Transverse colon (tissue), 4 donors: ENCODE measurements at regions not wholly inside any gene's neighbourhood (a gene's known extent, or its start where the extent isn't known, plus 50 kb on each side); places are given as distances from the start of the nearest gene placed in this dataset.

Experiments used
- DNase-seq: peaks from one replicate; pipeline ENCODE4 v3.0.0-alpha.2; 2019
- H3K27ac ChIP-seq, 4 donors: fragments of 200-600 bp; sonication (generic); 2 replicates each; pipeline ENCODE4 v1.5.1; 2016 to 2018; ENCODE audit warnings: inconsistent platforms in 4 of 4
- H3K27me3 ChIP-seq: fragments of 200-600 bp; sonication (generic); 2 replicates; pipeline ENCODE4 v1.5.1; 2017; ENCODE audit warnings: inconsistent platforms
- H3K36me3 ChIP-seq, 4 donors: fragments of 200-600 bp; sonication (generic); 2 replicates each; pipeline ENCODE4 v1.5.1; 2017 to 2019; ENCODE audit warnings: inconsistent platforms in 4 of 4
- H3K4me1 ChIP-seq, 4 donors: fragments of 200-600 bp; sonication (generic); 2 replicates each; pipeline ENCODE4 v1.5.1; 2017 to 2020; ENCODE audit warnings: inconsistent platforms in 4 of 4
- H3K4me3 ChIP-seq, 4 donors: fragments of 200-600 bp; sonication (generic); 1 replicate in 1 of 4; 2 replicates in 3 of 4; pipeline versions ENCODE4 v1.5.1 to v1.6.1; 2017 to 2019; ENCODE audit warnings: inconsistent platforms in 4 of 4
- H3K9me3 ChIP-seq, 2 donors: fragments of 200-600 bp; sonication (generic); 2 replicates each; pipeline ENCODE4 v1.5.1; 2017 to 2019; ENCODE audit warnings: inconsistent platforms in 2 of 2
- EP300 ChIP-seq: sonication (generic); formaldehyde crosslinking; IDR thresholded peaks from one replicate; pipeline ENCODE4 v1.6.1; 2017; ENCODE audit warnings: antibody characterized with exemption, low read depth
- POLR2A ChIP-seq: fragments of 450-650 bp; IDR thresholded peaks from one replicate; pipeline ENCODE4 v1.6.1; 2016; ENCODE audit warnings: antibody characterized with exemption, mild to moderate bottlenecking, moderate library complexity
- POLR2AphosphoS5 ChIP-seq, 3 donors: sonication (generic); formaldehyde crosslinking; IDR thresholded peaks; one replicate each; pipeline ENCODE4 v1.6.1; 2016; ENCODE audit warnings: antibody characterized with exemption in 3 of 3
- WGBS, 2 donors: methylation state at CpG; one replicate each; pipeline ENCODE4 v1.1.5; 2018; ENCODE audit warnings: low coverage in 1 of 2; 5-methylcytosine and 5-hydroxymethylcytosine counted together
- in situ Hi-C, 4 donors: fragments of 200-750 bp; cut with MboI; loops; one replicate each; pipeline versions ENCODE4 v1.15.0 to v1.15.1; 2017; ENCODE audit warnings: low sequenced_read_pairs in 3 of 4, low pct_ligation_motif_present in 1 of 4, low pct_unique_long_range_greater_than_20kb in 1 of 4
- intact Hi-C: fragments of 100-400 bp; cut with DNase I; formaldehyde crosslinking; loops from one replicate; pipeline ENCODE4 v1.15.1; 2023; ENCODE audit warnings: low total_unique reads
- TF ChIP-seq, protein P1 (sequence below), 5 experiments: fragments of 200-600 bp in 3 of 5; fragments of 450-650 bp in 2 of 5; sonication (generic) in 3 of 5; IDR thresholded peaks; 1 replicate in 2 of 5; 2 replicates in 3 of 5; pipeline ENCODE4 v1.5.1; 2016 to 2017; ENCODE audit warnings: antibody characterized with exemption in 5 of 5, inconsistent platforms in 3 of 5, mild to moderate bottlenecking in 2 of 5, moderate library complexity in 1 of 5

DNA sequence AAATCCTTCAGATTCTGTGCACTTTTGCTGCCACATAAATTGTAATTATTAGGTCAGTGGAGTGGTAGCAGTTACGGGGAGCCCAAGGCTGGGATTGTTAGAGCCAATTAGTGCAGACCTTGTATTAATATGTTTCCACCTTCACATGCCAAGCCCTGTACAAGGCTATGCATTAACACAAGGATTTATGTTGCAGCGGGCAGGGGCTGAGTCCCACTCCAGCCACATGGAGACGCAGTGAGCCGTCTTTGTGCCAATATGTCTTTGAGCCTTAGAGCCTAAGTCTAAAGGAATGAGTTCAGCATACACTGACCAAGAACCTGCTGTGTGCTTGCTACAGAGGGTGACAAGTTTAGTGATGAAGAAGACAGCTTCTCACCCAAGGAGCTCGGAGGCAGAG lies 238.2 kb downstream of the TSN start:
- TF ChIP-seq POLR2A (no peak), POLR2AphosphoS5 (IDR thresholded peaks at IDR 0.05) (no peak), EP300 (no peak)
- TF ChIP-seq, protein P1, sequence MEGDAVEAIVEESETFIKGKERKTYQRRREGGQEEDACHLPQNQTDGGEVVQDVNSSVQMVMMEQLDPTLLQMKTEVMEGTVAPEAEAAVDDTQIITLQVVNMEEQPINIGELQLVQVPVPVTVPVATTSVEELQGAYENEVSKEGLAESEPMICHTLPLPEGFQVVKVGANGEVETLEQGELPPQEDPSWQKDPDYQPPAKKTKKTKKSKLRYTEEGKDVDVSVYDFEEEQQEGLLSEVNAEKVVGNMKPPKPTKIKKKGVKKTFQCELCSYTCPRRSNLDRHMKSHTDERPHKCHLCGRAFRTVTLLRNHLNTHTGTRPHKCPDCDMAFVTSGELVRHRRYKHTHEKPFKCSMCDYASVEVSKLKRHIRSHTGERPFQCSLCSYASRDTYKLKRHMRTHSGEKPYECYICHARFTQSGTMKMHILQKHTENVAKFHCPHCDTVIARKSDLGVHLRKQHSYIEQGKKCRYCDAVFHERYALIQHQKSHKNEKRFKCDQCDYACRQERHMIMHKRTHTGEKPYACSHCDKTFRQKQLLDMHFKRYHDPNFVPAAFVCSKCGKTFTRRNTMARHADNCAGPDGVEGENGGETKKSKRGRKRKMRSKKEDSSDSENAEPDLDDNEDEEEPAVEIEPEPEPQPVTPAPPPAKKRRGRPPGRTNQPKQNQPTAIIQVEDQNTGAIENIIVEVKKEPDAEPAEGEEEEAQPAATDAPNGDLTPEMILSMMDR (IDR thresholded peaks at IDR 0.05): no peak
- no peaks in the 10 kb centered on the region for H3K4me1 ChIP-seq
- H3K4me3 ChIP-seq: no peak overlapping the region
- H3K36me3 ChIP-seq: no peaks in the 10 kb centered on the region
- 82% methylated on average over 5 of the region's 5 CpGs; no CpG with 5 or more reads in 1 of the 2 donors for WGBS, 2 donors
- intact Hi-C loops: no loop called here
- in situ Hi-C loops: loop anchor here in 1 of 4 donors (25.0 kb wide), 1 partner anchor 1994 kb away; no protein-coding TSS in a partner anchor
- no peak for DNase-seq
- no peaks in the 10 kb centered on the region for H3K9me3 ChIP-seq
- H3K27me3 ChIP-seq: no peaks in the 10 kb centered on the region
- H3K27ac ChIP-seq: no peak overlapping the region

DNA sequence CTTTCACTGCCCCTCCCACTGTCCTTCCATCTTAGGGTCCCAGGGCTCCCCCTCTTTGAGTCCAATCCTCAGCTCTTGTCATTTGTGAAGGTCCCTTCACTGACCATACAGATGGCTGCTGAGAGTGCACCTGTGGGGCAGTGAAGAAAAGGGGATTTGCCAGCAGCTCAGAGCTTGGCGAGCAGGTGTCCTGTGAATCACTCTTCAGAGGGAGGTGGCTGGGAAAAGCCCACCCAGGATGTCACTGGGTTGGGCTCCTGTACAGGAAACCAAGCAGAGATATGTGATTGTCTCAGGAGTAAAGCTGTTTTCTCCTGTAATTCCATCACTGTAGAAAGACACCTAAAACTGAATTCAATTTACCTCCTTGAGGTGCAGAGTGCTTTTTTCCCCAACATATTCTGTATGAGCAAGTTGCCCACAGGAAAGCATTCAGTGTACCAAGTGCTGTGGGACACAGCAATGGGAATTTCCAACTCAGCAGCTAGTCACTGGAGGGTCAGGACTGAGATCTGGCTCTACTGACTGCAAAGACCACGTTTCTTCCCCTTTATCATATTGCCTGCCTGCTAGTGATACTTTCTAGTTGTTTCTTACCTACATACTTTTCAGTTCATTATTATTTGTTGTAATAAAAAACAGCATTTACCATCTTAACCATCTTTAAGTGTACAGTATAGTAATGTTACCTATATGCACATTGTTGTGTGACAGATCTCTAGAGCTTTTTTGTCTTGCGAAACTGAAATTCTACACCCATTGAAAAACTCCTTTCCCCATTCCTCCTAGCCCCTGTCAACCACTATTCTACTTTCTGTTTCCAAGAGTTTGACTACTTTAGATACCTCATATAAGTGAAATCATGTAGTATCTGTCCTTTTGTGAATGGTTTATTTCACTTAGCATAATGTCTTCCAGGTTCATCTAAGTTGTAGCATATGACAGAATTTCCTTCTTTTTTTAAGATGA lies 239.1 kb downstream of the TSN start:
- no peak for DNase-seq
- Histone ChIP-seq H3K27ac (no peak overlapping the region), H3K27me3 (no peaks in the 10 kb centered on the region), H3K36me3 (no peaks in the 10 kb centered on the region), H3K4me3 (no peak overlapping the region), H3K9me3 (no peaks in the 10 kb centered on the region), H3K4me1 (peaks cover 0 to 6% (median 3%) of the 10 kb centered on the region in 4 donors)
- intact Hi-C loops: no loop called here
- TF ChIP-seq, protein P1 (IDR thresholded peaks at IDR 0.05): no peak
- TF ChIP-seq POLR2AphosphoS5 (IDR thresholded peaks at IDR 0.05) (no peak), POLR2A (no peak), EP300 (no peak)
- in situ Hi-C loops: loop anchor here in 1 of 4 donors (25.0 kb wide), 1 partner anchor 1993 kb away; no protein-coding TSS in a partner anchor
- WGBS, 2 donors: 79 to 82% methylated on average over 2 to 3 of the region's 3 CpGs

DNA sequence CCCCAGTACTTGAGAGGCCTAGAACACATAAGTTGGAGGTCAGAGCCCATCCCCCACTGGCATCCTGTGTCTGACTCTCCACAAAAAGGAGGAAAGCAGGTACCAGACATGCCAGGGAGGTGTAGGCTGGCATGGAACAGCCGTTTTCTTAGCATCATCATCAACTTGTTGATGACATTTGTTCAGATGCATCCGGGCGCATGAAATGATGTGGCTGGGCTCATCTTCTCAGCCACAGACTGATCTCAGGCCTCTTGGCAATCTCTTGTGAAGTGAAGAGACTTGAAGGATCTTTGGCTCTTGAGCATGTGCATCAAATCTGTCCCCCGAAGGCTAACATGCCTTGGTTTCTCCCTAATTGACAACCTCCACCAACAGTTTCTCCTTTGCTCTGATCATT lies 243.3 kb downstream of the TSN start:
- no peak overlapping the region for H3K27ac ChIP-seq
- H3K36me3 ChIP-seq: no peaks in the 10 kb centered on the region
- in situ Hi-C loops (loop anchor here in 1 of 4 donors (25.0 kb wide), 1 partner anchor 1989 kb away; no protein-coding TSS in a partner anchor), intact Hi-C loops (no loop called here)
- no peak for DNase-seq
- H3K9me3 ChIP-seq: no peaks in the 10 kb centered on the region
- no peaks in the 10 kb centered on the region for H3K27me3 ChIP-seq
- TF ChIP-seq, protein P1 (IDR thresholded peaks at IDR 0.05): no peak
- no peak for TF ChIP-seq POLR2AphosphoS5 (IDR thresholded peaks at IDR 0.05)
- 69% methylated on average over 4 of the region's 4 CpGs; no CpG with 5 or more reads in 1 of the 2 donors for WGBS, 2 donors
- no peak overlapping the region for H3K4me3 ChIP-seq
- H3K4me1 ChIP-seq: peaks cover 0 to 10% (median 7%) of the 10 kb centered on the region in 4 donors

DNA sequence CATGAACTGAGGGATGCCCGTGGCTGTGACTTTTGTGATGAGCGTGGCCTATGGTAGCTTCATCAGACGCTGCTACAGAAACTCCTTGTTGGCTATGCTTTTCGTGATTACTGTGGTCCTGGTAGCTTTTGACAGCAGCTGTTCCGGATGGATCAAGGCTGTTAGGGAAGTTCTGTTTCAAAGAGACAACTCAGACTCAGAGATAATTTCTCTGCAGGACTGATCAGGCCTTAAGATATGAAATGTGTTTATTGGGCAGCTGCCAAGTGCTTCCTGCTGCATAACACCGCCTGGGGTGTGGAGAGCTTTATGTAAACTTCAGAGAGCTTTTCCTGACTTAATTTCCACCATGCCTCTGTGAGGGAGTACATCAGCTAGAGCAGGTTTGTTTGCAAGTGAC lies 243.8 kb downstream of the TSN start:
- 8 to 14% methylated on average over 1 to 6 of the region's 6 CpGs for WGBS, 2 donors
- TF ChIP-seq POLR2AphosphoS5 (IDR thresholded peaks at IDR 0.05) (no peak), POLR2A (no peak), EP300 (no peak)
- TF ChIP-seq, protein P1 (IDR thresholded peaks at IDR 0.05): no peak
- Histone ChIP-seq H3K27ac (no peak overlapping the region), H3K36me3 (no peaks in the 10 kb centered on the region), H3K27me3 (no peaks in the 10 kb centered on the region), H3K4me1 (peaks cover 0 to 10% (median 7%) of the 10 kb centered on the region in 4 donors), H3K9me3 (no peaks in the 10 kb centered on the region), H3K4me3 (no peak overlapping the region)
- intact Hi-C loops: no loop called here
- DNase-seq: peak; percentile 34
- in situ Hi-C loops: loop anchor here in 1 of 4 donors (25.0 kb wide), 1 partner anchor 1988 kb away; no protein-coding TSS in a partner anchor
